K562 (cell line): ENCODE measurements at regions not wholly inside any gene's neighbourhood (a gene's known extent, or its start where the extent isn't known, plus 50 kb on each side); places are given as distances from the start of the nearest gene placed in this dataset.
"Not testable (repeated sequence)": the region's sequence is repeated elsewhere in the genome, so short reads cannot be mapped to it uniquely, and the experiment has no call there.

ENCODE experiments used
- ATAC-seq: fragments of 200-7000 bp; cut with Tn5 transposase; 3 replicates; pipeline ENCODE4 v1.9.1; 2020; ENCODE audit warnings: moderate library complexity
- BruUV-seq: library from RNA; stranded (reverse); fragments of 400-500 nt; replicated peaks from 2 replicates; lab custom pipeline; 2021; lab: Mats Ljungman, UMichigan
- CTCF ChIA-PET: fragments of 300-600 bp; formaldehyde crosslinking; extraction: SDS; loops from one replicate; lab custom pipeline; 2021; ENCODE audit warnings: low intra/inter-chr PET ratio; lab: Yijun Ruan, JAX
- POLR2A ChIA-PET: fragments of 300-600, 350-650 bp; sonication (Branson Sonifier 250); formaldehyde crosslinking; extraction: SDS; loops from one replicate; lab custom pipeline; 2021; ENCODE audit warnings: antibody characterized with exemption, inconsistent platforms; lab: Yijun Ruan, JAX
- DNase-seq, 4 experiments: peaks; one replicate each; pipeline versions ENCODE4 v3.0.0 to v3.0.0-alpha.2; 2011 to 2018; ENCODE audit warnings: low spot score in 3 of 4, mixed read lengths in 3 of 4; ENCODE audit errors: extremely low read depth in 1 of 4
- FAIRE-seq: peaks from 2 replicates; lab custom pipeline; 2011; peaks lifted over from hg19 to GRCh38; lab: Jason Lieb, UNC
- H2AFZ ChIP-seq: 2 replicates; pipeline ENCODE4 v1.6.0; 2011; ENCODE audit warnings: low read depth, low read length, control low read depth, inconsistent platforms
- H3K27ac ChIP-seq: fragments of 200-600 bp; 3 replicates; pipeline ENCODE4 v1.8.0; 2011; ENCODE audit warnings: low read depth, mild to moderate bottlenecking, control low read depth, inconsistent platforms, low read length, moderate library complexity, mixed read lengths; ENCODE audit errors: extremely low read depth
- H3K27me3 ChIP-seq, 2 experiments: fragments of 300-600 bp in 1 of 2; 2 replicates in 1 of 2; 3 replicates in 1 of 2; pipeline versions ENCODE4 v1.6.0 to v1.8.0; 2011; ENCODE audit warnings: inconsistent platforms in 2 of 2, low read length in 2 of 2, mild to moderate bottlenecking in 1 of 2, mixed read lengths in 1 of 2, moderate library complexity in 1 of 2; ENCODE audit not compliant: control insufficient read depth in 2 of 2, insufficient read depth in 2 of 2
- H3K36me3 ChIP-seq: fragments of 300-600 bp; 3 replicates; pipeline ENCODE4 v1.8.0; 2011; ENCODE audit warnings: mild to moderate bottlenecking, low read length, inconsistent platforms; ENCODE audit not compliant: control insufficient read depth, insufficient read depth
- H3K4me1 ChIP-seq, 2 experiments: fragments of 200-600 bp in 1 of 2; replicated peaks in 1 of 2; 2 replicates in 1 of 2; 3 replicates in 1 of 2; pipeline versions ENCODE4 v1.5.1 to v1.8.0; 2011; ENCODE audit warnings: inconsistent platforms in 2 of 2, low read length in 2 of 2, mild to moderate bottlenecking in 1 of 2, mixed read lengths in 1 of 2, moderate library complexity in 1 of 2; ENCODE audit not compliant: control insufficient read depth in 2 of 2, insufficient read depth in 2 of 2
- H3K4me2 ChIP-seq: 2 replicates; pipeline ENCODE4 v1.6.1; 2011; ENCODE audit warnings: low read length, control low read depth, inconsistent platforms, mixed read lengths; ENCODE audit not compliant: insufficient read depth
- H3K4me3 ChIP-seq: fragments of 200-600 bp; sonication (generic), shearing (Covaris generic); 2 replicates; pipeline ENCODE4 v1.5.1; 2016; ENCODE audit warnings: control low read depth, inconsistent platforms
- H3K79me2 ChIP-seq: fragments of 200-600 bp; 3 replicates; pipeline ENCODE4 v1.8.0; 2011; ENCODE audit warnings: low read length, inconsistent platforms; ENCODE audit not compliant: control insufficient read depth, insufficient read depth
- H3K9ac ChIP-seq, 2 experiments: 2 replicates each; pipeline versions ENCODE4 v1.6.0 to v1.6.1; 2011; ENCODE audit warnings: low read depth in 2 of 2, low read length in 2 of 2, control low read depth in 1 of 2, inconsistent platforms in 1 of 2, mild to moderate bottlenecking in 1 of 2, mixed read lengths in 1 of 2; ENCODE audit not compliant: insufficient read depth in 1 of 2
- H3K9me1 ChIP-seq: one replicate; pipeline ENCODE4 v1.6.0; 2011; ENCODE audit warnings: inconsistent platforms, mild to moderate bottlenecking, low read length, moderate library complexity; ENCODE audit not compliant: control insufficient read depth, insufficient read depth
- H3K9me3 ChIP-seq: replicated peaks from 2 replicates; pipeline ENCODE4 v1.5.1; 2011; ENCODE audit warnings: low read depth, low read length, inconsistent platforms; ENCODE audit not compliant: control insufficient read depth, insufficient read depth
- H4K20me1 ChIP-seq: replicated peaks from 2 replicates; pipeline ENCODE4 v1.6.1; 2011; ENCODE audit warnings: low read length, inconsistent platforms, mixed read lengths; ENCODE audit not compliant: control insufficient read depth, insufficient read depth
- MTF1 ChIP-seq: fragments of 250-450 bp; sonication (Bioruptor Pico); IDR thresholded peaks from 2 replicates; pipeline ENCODE4 v1.9.0; 2021; ENCODE audit warnings: moderate library complexity, mild to moderate bottlenecking, inconsistent platforms, borderline replicate concordance
- SLC30A9 ChIP-seq: fragments of 250-450 bp; sonication (Bioruptor Pico); IDR thresholded peaks from 2 replicates; pipeline ENCODE4 v1.8.0; 2022; ENCODE audit warnings: mild to moderate bottlenecking, moderate library complexity
- ZNF140 ChIP-seq: fragments of 250-450 bp; sonication (Bioruptor Pico); IDR thresholded peaks from 2 replicates; pipeline ENCODE4 v1.8.0; 2021; ENCODE audit warnings: moderate library complexity, mild to moderate bottlenecking, inconsistent platforms
- ZNF408 ChIP-seq: fragments of 250-450 bp; sonication (Bioruptor Pico); IDR thresholded peaks from 2 replicates; pipeline ENCODE4 v1.4.0; 2020; ENCODE audit warnings: low read depth, mild to moderate bottlenecking, moderate library complexity
- ZNF707 ChIP-seq: fragments of 250-450 bp; sonication (Bioruptor Pico); conservative IDR thresholded peaks from 2 replicates; pipeline ENCODE4 v1.8.0; 2022; ENCODE audit warnings: inconsistent platforms, mild to moderate bottlenecking, moderate library complexity
- WGBS: fragments of 100-300 bp; shearing (Covaris generic); methylation state at CpG from one replicate; pipeline ENCODE4 v1.1.6; 2016; ENCODE audit warnings: low coverage, mixed read lengths; ENCODE audit not compliant: insufficient coverage; ENCODE audit errors: missing lambda C conversion rate; 5-methylcytosine and 5-hydroxymethylcytosine counted together
- in situ Hi-C: fragments of 300-500 bp; cut with MboI; formaldehyde crosslinking; loops from 4 replicates; pipeline ENCODE4 v1.15.0; 2018; ENCODE audit warnings: inconsistent platforms, mixed read lengths
- intact Hi-C: fragments of 100-400 bp; cut with micrococcal nuclease; formaldehyde crosslinking; loops from 2 replicates; pipeline ENCODE4 v1.14.2; 2022
- TF ChIP-seq, protein P1 (sequence below): fragments of 250-450 bp; sonication (Bioruptor Pico); IDR thresholded peaks from 2 replicates; pipeline ENCODE4 v1.8.0; 2022; ENCODE audit warnings: moderate library complexity, mild to moderate bottlenecking, inconsistent platforms
- TF ChIP-seq, protein P2 (sequence below): fragments of 250-450 bp; sonication (Bioruptor Pico); IDR thresholded peaks from 2 replicates; pipeline ENCODE4 v1.8.0; 2022; ENCODE audit warnings: inconsistent platforms, mild to moderate bottlenecking, moderate library complexity, borderline replicate concordance

- H3K9me3 ChIP-seq, ATAC-seq, H3K4me2 ChIP-seq, H3K4me3 ChIP-seq, H2AFZ ChIP-seq, H3K79me2 ChIP-seq, H3K9ac ChIP-seq, BruUV-seq, H3K36me3 ChIP-seq, CTCF ChIA-PET, DNase-seq, H3K9me1 ChIP-seq, H4K20me1 ChIP-seq, H3K27ac ChIP-seq, intact Hi-C loops, H3K4me1 ChIP-seq, in situ Hi-C loops, H3K27me3 ChIP-seq, POLR2A ChIA-PET, FAIRE-seq: not testable (repeated sequence)
- 81% methylated on average over 12 of the region's 13 CpGs for WGBS
- TF ChIP-seq ZNF707 (CRISPR knock-in tag) (0 out of 2 replicates have a peak, but pooled peaks have one; percentile 68), ZNF140 (0 out of 2 replicates have a peak, but pooled peaks have one; percentile 12), ZNF408 (0 out of 2 replicates have a peak, but pooled peaks have one; percentile 84), MTF1 (CRISPR knock-in tag) (peak; percentile 84), SLC30A9 (CRISPR knock-in tag) (0 out of 2 replicates have a peak, but pooled peaks have one; percentile 58)
- TF ChIP-seq, protein P1, sequence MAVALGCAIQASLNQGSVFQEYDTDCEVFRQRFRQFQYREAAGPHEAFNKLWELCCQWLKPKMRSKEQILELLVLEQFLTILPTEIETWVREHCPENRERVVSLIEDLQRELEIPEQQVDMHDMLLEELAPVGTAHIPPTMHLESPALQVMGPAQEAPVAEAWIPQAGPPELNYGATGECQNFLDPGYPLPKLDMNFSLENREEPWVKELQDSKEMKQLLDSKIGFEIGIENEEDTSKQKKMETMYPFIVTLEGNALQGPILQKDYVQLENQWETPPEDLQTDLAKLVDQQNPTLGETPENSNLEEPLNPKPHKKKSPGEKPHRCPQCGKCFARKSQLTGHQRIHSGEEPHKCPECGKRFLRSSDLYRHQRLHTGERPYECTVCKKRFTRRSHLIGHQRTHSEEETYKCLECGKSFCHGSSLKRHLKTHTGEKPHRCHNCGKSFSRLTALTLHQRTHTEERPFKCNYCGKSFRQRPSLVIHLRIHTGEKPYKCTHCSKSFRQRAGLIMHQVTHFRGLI (CRISPR knock-in tag) = peak; percentile 71
- TF ChIP-seq, protein P2, sequence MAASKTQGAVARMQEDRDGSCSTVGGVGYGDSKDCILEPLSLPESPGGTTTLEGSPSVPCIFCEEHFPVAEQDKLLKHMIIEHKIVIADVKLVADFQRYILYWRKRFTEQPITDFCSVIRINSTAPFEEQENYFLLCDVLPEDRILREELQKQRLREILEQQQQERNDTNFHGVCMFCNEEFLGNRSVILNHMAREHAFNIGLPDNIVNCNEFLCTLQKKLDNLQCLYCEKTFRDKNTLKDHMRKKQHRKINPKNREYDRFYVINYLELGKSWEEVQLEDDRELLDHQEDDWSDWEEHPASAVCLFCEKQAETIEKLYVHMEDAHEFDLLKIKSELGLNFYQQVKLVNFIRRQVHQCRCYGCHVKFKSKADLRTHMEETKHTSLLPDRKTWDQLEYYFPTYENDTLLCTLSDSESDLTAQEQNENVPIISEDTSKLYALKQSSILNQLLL (CRISPR knock-in tag) = peak; percentile 29; the same call in 1 of the 2 replicates
Measured at GRCh38 chr6:51202653-51203052, 384.0 kb downstream of the TFAP2B start.
